D721Med (cell line): ENCODE measurements at regions not wholly inside any gene's neighbourhood (a gene's known extent, or its start where the extent isn't known, plus 50 kb on each side); places are given as distances from the start of the nearest gene placed in this dataset.

Source experiments
- DNase-seq: peaks from one replicate; pipeline ENCODE4 v3.0.0; 2011; ENCODE audit warnings: low spot score; ENCODE audit not compliant: insufficient read length
- FAIRE-seq: peaks from 2 replicates; lab custom pipeline; 2011; peaks lifted over from hg19 to GRCh38; lab: Jason Lieb, UNC
- TF ChIP-seq, protein P1 (sequence below): IDR thresholded peaks from 2 replicates; pipeline ENCODE4 v1.5.1; 2012; ENCODE audit warnings: mild to moderate bottlenecking, control low read depth; ENCODE audit not compliant: insufficient read depth; ENCODE audit errors: missing control alignments

- TF ChIP-seq, protein P1, sequence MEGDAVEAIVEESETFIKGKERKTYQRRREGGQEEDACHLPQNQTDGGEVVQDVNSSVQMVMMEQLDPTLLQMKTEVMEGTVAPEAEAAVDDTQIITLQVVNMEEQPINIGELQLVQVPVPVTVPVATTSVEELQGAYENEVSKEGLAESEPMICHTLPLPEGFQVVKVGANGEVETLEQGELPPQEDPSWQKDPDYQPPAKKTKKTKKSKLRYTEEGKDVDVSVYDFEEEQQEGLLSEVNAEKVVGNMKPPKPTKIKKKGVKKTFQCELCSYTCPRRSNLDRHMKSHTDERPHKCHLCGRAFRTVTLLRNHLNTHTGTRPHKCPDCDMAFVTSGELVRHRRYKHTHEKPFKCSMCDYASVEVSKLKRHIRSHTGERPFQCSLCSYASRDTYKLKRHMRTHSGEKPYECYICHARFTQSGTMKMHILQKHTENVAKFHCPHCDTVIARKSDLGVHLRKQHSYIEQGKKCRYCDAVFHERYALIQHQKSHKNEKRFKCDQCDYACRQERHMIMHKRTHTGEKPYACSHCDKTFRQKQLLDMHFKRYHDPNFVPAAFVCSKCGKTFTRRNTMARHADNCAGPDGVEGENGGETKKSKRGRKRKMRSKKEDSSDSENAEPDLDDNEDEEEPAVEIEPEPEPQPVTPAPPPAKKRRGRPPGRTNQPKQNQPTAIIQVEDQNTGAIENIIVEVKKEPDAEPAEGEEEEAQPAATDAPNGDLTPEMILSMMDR: no peak
- FAIRE-seq (no peak), DNase-seq (no peak)
Measured at GRCh38 chr3:22901684-22902083, 301.4 kb upstream of the UBE2E2 start.

DNA sequence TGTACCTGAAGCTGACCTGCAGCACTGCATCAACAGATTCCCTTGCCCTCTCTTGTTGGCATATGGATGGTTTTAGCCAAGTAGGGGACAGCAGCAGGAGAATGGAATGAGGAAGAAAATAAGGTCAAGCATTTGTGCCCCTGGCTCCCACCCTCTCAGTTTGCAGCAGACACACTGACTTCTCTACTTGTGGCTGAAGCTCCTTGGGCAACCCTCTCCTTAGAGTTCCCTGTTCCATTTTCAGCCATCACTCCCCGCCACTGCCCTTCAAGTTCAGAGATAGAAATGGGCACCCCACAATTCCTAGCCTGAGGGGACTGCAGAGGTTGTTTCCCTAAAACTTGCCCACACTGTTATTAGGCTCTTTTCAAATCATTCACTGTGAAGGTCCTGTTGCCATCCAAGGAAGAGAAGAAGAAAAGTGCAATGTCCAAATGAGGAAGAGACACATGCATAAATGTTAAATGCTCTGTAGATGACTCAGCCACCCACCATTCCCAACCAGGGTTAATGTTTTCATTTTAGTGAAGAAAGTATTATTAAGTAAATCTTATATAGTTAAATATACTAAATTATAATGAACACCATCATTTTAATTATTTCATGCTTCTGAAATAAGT lies 295.9 kb upstream of the UBE2E2 start:
- no peak for DNase-seq
- no peak for FAIRE-seq

GRCh38 chr3:22907796-22908195 lies 295.3 kb upstream of the UBE2E2 start:
- no peak for FAIRE-seq
- no peak for DNase-seq
- TF ChIP-seq, protein P1: no peak

More for the DNA sequence above, 295.9 kb upstream of the UBE2E2 start:
- TF ChIP-seq, protein P1: no peak

DNA sequence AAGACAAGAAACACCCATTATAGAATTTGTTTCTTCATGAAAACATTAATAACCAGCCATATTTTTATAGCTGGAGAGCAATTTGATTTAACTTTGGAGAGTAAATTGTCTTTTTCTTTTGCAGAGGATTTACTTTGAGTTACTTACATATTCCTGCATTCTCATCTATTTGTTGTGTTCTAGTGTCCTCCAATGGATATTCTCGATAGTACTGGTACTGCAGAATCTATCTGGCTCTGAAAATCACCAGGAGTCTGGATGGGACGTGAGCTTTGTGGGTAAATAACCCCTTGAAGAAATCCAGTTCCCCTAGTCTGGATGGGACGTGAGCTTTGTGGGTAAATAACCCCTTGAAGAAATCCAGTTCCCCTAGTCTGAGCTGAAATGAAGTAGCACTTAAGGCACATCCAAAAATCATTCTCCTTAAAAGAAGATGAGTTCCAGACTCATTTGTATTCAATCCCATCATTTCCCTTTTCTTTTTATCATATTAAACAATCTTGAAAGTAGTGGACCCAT lies 294.1 kb upstream of the UBE2E2 start:
- FAIRE-seq (no peak), DNase-seq (no peak)
- TF ChIP-seq, protein P1: peak; percentile 29

GRCh38 chr3:22916933-22917332 lies 286.2 kb upstream of the UBE2E2 start:
- DNase-seq (no peak), FAIRE-seq (no peak)
- TF ChIP-seq, protein P1: no peak

DNA sequence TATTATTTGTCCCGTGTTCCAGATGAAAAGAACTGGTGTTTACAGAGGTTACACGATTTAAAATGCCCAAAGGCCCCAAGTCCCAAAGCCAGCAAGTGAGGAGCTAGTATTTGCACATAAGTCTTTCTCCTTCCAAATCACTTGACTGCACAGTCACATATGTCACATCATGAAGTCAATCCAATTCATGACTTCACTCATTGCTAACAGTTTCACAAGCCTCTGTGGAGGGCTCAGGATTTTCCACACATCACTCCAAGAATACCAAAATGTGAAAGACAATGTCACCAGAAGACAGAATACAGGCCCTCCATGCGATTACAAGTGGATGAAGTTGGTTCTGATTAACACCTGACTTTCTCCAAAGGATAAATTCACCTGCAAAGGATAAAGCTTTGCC lies 283.1 kb upstream of the UBE2E2 start:
- DNase-seq (no peak), FAIRE-seq (no peak)
- TF ChIP-seq, protein P1: no peak

GRCh38 chr3:22922317-22922716 lies 280.8 kb upstream of the UBE2E2 start:
- DNase-seq (no peak), FAIRE-seq (no peak)
- TF ChIP-seq, protein P1: peak; percentile 41
